Neural cell (in vitro differentiated cells): ENCODE measurements at regions not wholly inside any gene's neighbourhood (a gene's known extent, or its start where the extent isn't known, plus 50 kb on each side); places are given as distances from the start of the nearest gene placed in this dataset.

ENCODE experiments used
- RAD21 ChIP-seq: fragments of 450-650 bp; conservative IDR thresholded peaks from 2 replicates; pipeline ENCODE4 v1.6.1; 2014; ENCODE audit warnings: antibody characterized with exemption, mild to moderate bottlenecking, moderate library complexity
- SMC3 ChIP-seq: fragments of 450-650 bp; conservative IDR thresholded peaks from 2 replicates; pipeline ENCODE4 v1.6.1; 2014; ENCODE audit warnings: antibody characterized with exemption, mild to moderate bottlenecking, moderate library complexity; ENCODE audit not compliant: poor library complexity
- TF ChIP-seq, protein P1 (sequence below): fragments of 450-650 bp; IDR thresholded peaks from 2 replicates; pipeline ENCODE4 v1.5.1; 2014; ENCODE audit warnings: antibody characterized with exemption, mild to moderate bottlenecking, moderate library complexity; ENCODE audit not compliant: poor library complexity, severe bottlenecking
- TF ChIP-seq, protein P2 (sequence below): IDR thresholded peaks from 2 replicates; pipeline ENCODE4 v1.6.1; 2012; ENCODE audit warnings: borderline replicate concordance

DNA sequence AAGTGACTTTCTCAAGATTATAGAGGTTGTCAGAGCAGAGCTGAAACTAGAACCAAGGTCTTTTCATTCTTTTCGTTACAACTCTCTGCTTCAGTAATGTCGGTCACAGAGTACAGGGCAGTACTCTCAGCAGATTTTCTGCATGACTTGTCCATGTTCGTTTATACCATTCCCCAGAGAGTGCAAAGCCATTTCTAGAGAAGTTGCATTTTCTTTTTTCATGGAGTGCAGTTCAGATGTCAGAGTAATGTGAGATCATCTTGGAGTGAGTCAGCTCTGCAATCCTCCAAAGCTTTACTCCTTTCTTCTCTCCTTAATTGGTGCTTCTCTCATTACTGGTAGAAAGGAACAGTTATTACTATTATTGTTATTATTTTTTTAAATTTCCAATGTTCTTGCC, 115.6 kb upstream of the B3GAT2 start:
- TF ChIP-seq SMC3 (no peak), RAD21 (no peak)
- TF ChIP-seq, protein P1, sequence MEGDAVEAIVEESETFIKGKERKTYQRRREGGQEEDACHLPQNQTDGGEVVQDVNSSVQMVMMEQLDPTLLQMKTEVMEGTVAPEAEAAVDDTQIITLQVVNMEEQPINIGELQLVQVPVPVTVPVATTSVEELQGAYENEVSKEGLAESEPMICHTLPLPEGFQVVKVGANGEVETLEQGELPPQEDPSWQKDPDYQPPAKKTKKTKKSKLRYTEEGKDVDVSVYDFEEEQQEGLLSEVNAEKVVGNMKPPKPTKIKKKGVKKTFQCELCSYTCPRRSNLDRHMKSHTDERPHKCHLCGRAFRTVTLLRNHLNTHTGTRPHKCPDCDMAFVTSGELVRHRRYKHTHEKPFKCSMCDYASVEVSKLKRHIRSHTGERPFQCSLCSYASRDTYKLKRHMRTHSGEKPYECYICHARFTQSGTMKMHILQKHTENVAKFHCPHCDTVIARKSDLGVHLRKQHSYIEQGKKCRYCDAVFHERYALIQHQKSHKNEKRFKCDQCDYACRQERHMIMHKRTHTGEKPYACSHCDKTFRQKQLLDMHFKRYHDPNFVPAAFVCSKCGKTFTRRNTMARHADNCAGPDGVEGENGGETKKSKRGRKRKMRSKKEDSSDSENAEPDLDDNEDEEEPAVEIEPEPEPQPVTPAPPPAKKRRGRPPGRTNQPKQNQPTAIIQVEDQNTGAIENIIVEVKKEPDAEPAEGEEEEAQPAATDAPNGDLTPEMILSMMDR: no peak
- TF ChIP-seq, protein P2, sequence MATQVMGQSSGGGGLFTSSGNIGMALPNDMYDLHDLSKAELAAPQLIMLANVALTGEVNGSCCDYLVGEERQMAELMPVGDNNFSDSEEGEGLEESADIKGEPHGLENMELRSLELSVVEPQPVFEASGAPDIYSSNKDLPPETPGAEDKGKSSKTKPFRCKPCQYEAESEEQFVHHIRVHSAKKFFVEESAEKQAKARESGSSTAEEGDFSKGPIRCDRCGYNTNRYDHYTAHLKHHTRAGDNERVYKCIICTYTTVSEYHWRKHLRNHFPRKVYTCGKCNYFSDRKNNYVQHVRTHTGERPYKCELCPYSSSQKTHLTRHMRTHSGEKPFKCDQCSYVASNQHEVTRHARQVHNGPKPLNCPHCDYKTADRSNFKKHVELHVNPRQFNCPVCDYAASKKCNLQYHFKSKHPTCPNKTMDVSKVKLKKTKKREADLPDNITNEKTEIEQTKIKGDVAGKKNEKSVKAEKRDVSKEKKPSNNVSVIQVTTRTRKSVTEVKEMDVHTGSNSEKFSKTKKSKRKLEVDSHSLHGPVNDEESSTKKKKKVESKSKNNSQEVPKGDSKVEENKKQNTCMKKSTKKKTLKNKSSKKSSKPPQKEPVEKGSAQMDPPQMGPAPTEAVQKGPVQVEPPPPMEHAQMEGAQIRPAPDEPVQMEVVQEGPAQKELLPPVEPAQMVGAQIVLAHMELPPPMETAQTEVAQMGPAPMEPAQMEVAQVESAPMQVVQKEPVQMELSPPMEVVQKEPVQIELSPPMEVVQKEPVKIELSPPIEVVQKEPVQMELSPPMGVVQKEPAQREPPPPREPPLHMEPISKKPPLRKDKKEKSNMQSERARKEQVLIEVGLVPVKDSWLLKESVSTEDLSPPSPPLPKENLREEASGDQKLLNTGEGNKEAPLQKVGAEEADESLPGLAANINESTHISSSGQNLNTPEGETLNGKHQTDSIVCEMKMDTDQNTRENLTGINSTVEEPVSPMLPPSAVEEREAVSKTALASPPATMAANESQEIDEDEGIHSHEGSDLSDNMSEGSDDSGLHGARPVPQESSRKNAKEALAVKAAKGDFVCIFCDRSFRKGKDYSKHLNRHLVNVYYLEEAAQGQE: no peak
